ENCODE measurements at regions not wholly inside any gene's neighbourhood (a gene's known extent, or its start where the extent isn't known, plus 50 kb on each side); places are given as distances from the start of the nearest gene placed in this dataset.

DNA sequence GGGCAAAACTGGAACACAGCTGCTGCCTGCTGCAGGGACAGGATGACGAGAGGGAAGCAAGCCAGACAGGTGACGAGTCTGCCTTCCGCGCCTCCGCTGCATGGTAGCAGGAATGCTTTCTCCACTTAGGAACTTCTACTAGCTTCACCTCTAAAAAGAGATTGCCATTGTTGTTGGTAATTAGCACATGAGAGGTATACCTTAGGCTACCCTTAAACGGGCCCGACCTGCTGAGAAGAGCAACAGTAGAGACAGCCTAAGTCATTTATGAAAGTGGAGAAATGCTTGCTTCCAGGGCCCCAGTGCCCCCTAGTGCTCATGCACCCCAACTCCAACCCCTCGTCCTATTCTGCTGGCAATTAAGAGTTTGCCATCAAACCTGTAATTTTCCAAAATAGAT lies 96.9 kb upstream of the AKT3 start:
- TF ChIP-seq, protein P1, sequence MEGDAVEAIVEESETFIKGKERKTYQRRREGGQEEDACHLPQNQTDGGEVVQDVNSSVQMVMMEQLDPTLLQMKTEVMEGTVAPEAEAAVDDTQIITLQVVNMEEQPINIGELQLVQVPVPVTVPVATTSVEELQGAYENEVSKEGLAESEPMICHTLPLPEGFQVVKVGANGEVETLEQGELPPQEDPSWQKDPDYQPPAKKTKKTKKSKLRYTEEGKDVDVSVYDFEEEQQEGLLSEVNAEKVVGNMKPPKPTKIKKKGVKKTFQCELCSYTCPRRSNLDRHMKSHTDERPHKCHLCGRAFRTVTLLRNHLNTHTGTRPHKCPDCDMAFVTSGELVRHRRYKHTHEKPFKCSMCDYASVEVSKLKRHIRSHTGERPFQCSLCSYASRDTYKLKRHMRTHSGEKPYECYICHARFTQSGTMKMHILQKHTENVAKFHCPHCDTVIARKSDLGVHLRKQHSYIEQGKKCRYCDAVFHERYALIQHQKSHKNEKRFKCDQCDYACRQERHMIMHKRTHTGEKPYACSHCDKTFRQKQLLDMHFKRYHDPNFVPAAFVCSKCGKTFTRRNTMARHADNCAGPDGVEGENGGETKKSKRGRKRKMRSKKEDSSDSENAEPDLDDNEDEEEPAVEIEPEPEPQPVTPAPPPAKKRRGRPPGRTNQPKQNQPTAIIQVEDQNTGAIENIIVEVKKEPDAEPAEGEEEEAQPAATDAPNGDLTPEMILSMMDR (IDR thresholded peaks at IDR 0.05) = peak in 2 of 4 experiments; percentile 9 to 23
- TF ChIP-seq POLR2A (IDR thresholded peaks at IDR 0.05) = no peak
- TF ChIP-seq POLR2AphosphoS5 (IDR thresholded peaks at IDR 0.05) = no peak
